ENCODE measurements at regions not wholly inside any gene's neighbourhood (a gene's known extent, or its start where the extent isn't known, plus 50 kb on each side); places are given as distances from the start of the nearest gene placed in this dataset.

DNA sequence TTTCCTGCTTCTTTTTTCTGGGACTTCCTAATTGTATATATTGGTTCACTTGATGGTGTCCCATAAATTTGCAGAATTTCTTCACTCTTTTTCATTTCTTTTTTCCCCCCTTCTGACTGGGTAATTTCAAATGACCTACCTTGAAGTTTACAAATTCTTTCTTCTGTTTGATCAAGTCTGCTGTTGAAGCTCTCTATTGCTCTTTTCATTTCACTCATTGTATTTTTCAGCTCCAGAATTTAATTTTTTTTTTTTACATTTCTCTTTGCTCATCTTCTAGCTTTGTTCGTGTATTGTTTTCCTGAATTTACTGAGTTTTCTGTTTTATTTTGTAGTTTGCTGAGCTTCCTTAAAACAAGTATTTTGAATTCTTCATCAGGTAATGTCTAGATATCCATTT, 61.7 kb upstream of the SRD5A3 start:
- no peaks in the 10 kb centered on the region for H3K79me2 ChIP-seq (replicated peaks; ENCODE audit: insufficient read depth, low read length)
- no peak overlapping the region for H3K27ac ChIP-seq (ENCODE audit: low read length)
- no peaks in the 10 kb centered on the region for H3K36me3 ChIP-seq (ENCODE audit: insufficient read depth, low read length)
- H4K20me1 ChIP-seq (ENCODE audit: insufficient read depth): no peaks in the 10 kb centered on the region
- no peak overlapping the region for H3K9ac ChIP-seq (ENCODE audit: low read length)
- H3K9me2 ChIP-seq (ENCODE audit: insufficient read depth, low read length): no peaks in the 10 kb centered on the region
- no peak overlapping the region for H3K4me2 ChIP-seq (ENCODE audit: low read length)
- no peaks in the 10 kb centered on the region for H3K27me3 ChIP-seq (ENCODE audit: insufficient read depth, low read depth, low read length)
- H2AFZ ChIP-seq (ENCODE audit: low read depth, low read length): no peak overlapping the region
- TF ChIP-seq TAF1 (IDR thresholded peaks at IDR 0.05; ENCODE audit: low read depth) (no peak), RAD21 (conservative IDR thresholded peaks at IDR 0.05) (no peak), SMC3 (conservative IDR thresholded peaks at IDR 0.05; ENCODE audit: poor library complexity) (no peak), EZH2 (IDR thresholded peaks at IDR 0.05; ENCODE audit: borderline replicate concordance, insufficient read depth, low read length, poor library complexity, severe bottlenecking) (no peak), EP300 (conservative IDR thresholded peaks at IDR 0.05; ENCODE audit: poor library complexity, severe bottlenecking) (no peak), MXI1 (conservative IDR thresholded peaks at IDR 0.05; ENCODE audit: poor library complexity, severe bottlenecking) (no peak), POLR2AphosphoS5 (IDR thresholded peaks at IDR 0.05) (no peak)
- TF ChIP-seq, protein P1, sequence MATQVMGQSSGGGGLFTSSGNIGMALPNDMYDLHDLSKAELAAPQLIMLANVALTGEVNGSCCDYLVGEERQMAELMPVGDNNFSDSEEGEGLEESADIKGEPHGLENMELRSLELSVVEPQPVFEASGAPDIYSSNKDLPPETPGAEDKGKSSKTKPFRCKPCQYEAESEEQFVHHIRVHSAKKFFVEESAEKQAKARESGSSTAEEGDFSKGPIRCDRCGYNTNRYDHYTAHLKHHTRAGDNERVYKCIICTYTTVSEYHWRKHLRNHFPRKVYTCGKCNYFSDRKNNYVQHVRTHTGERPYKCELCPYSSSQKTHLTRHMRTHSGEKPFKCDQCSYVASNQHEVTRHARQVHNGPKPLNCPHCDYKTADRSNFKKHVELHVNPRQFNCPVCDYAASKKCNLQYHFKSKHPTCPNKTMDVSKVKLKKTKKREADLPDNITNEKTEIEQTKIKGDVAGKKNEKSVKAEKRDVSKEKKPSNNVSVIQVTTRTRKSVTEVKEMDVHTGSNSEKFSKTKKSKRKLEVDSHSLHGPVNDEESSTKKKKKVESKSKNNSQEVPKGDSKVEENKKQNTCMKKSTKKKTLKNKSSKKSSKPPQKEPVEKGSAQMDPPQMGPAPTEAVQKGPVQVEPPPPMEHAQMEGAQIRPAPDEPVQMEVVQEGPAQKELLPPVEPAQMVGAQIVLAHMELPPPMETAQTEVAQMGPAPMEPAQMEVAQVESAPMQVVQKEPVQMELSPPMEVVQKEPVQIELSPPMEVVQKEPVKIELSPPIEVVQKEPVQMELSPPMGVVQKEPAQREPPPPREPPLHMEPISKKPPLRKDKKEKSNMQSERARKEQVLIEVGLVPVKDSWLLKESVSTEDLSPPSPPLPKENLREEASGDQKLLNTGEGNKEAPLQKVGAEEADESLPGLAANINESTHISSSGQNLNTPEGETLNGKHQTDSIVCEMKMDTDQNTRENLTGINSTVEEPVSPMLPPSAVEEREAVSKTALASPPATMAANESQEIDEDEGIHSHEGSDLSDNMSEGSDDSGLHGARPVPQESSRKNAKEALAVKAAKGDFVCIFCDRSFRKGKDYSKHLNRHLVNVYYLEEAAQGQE (IDR thresholded peaks at IDR 0.05; ENCODE audit: borderline replicate concordance): no peak
- TF ChIP-seq, protein P2, sequence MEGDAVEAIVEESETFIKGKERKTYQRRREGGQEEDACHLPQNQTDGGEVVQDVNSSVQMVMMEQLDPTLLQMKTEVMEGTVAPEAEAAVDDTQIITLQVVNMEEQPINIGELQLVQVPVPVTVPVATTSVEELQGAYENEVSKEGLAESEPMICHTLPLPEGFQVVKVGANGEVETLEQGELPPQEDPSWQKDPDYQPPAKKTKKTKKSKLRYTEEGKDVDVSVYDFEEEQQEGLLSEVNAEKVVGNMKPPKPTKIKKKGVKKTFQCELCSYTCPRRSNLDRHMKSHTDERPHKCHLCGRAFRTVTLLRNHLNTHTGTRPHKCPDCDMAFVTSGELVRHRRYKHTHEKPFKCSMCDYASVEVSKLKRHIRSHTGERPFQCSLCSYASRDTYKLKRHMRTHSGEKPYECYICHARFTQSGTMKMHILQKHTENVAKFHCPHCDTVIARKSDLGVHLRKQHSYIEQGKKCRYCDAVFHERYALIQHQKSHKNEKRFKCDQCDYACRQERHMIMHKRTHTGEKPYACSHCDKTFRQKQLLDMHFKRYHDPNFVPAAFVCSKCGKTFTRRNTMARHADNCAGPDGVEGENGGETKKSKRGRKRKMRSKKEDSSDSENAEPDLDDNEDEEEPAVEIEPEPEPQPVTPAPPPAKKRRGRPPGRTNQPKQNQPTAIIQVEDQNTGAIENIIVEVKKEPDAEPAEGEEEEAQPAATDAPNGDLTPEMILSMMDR (IDR thresholded peaks at IDR 0.05; ENCODE audit: poor library complexity, severe bottlenecking): no peak
- H3F3A ChIP-seq (ENCODE audit: insufficient read depth, low read length, poor library complexity, severe bottlenecking): no peaks in the 10 kb centered on the region
- no peak overlapping the region for H3K4me3 ChIP-seq (ENCODE audit: low read length)
- no peaks in the 10 kb centered on the region for H3K9me3 ChIP-seq (ENCODE audit: low read length)

DNA sequence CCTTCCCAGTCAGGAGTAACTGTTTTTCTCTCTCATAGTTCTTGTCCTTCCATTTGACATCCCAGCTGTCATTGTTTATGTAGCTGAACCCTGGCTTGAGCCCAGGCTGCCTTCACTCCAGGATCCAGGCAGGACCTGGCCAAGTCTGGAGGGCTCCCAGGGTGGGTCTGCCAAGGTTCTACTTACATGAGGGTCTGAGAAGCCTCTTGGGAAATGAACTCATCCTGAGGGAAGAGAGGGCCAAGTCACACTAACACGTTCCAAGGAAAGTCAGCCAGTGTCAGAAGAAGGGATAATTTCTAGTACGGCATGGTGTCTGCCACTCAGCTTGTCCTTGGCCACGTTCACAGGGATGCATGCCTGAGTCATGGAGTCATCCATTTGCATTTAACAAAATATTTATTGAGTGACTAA, 54.8 kb upstream of the SRD5A3 start:
- no peak overlapping the region for H3K27ac ChIP-seq (ENCODE audit: low read length)
- no peak overlapping the region for H3K4me3 ChIP-seq (ENCODE audit: low read length)
- H3K4me2 ChIP-seq (ENCODE audit: low read length): no peak overlapping the region
- no peak for TF ChIP-seq POLR2AphosphoS5 (IDR thresholded peaks at IDR 0.05)
- TF ChIP-seq, protein P2 (IDR thresholded peaks at IDR 0.05; ENCODE audit: poor library complexity, severe bottlenecking): no peak
- TF ChIP-seq MXI1 (conservative IDR thresholded peaks at IDR 0.05; ENCODE audit: poor library complexity, severe bottlenecking): no peak
- no peak for TF ChIP-seq TAF1 (IDR thresholded peaks at IDR 0.05; ENCODE audit: low read depth)
- TF ChIP-seq, protein P1 (IDR thresholded peaks at IDR 0.05; ENCODE audit: borderline replicate concordance): no peak
- no peak for TF ChIP-seq EZH2 (IDR thresholded peaks at IDR 0.05; ENCODE audit: borderline replicate concordance, insufficient read depth, low read length, poor library complexity, severe bottlenecking)
- TF ChIP-seq RAD21 (conservative IDR thresholded peaks at IDR 0.05): no peak
- TF ChIP-seq EP300 (conservative IDR thresholded peaks at IDR 0.05; ENCODE audit: poor library complexity, severe bottlenecking): no peak
- TF ChIP-seq SMC3 (conservative IDR thresholded peaks at IDR 0.05; ENCODE audit: poor library complexity): no peak
- H3K27me3 ChIP-seq (ENCODE audit: insufficient read depth, low read depth, low read length): no peaks in the 10 kb centered on the region
- H3K36me3 ChIP-seq (ENCODE audit: insufficient read depth, low read length): no peaks in the 10 kb centered on the region
- no peaks in the 10 kb centered on the region for H3K9me2 ChIP-seq (ENCODE audit: insufficient read depth, low read length)
- no peaks in the 10 kb centered on the region for H3F3A ChIP-seq (ENCODE audit: insufficient read depth, low read length, poor library complexity, severe bottlenecking)
- H3K9me3 ChIP-seq (ENCODE audit: low read length): no peaks in the 10 kb centered on the region
- no peak overlapping the region for H3K9ac ChIP-seq (ENCODE audit: low read length)
- no peaks in the 10 kb centered on the region for H3K79me2 ChIP-seq (replicated peaks; ENCODE audit: insufficient read depth, low read length)
- no peak overlapping the region for H2AFZ ChIP-seq (ENCODE audit: low read depth, low read length)
- H4K20me1 ChIP-seq (ENCODE audit: insufficient read depth): no peaks in the 10 kb centered on the region

Data from neural cell (in vitro differentiated cells).